GM12865 (cell line): ENCODE measurements at regions not wholly inside any gene's neighbourhood (a gene's known extent, or its start where the extent isn't known, plus 50 kb on each side); places are given as distances from the start of the nearest gene placed in this dataset.
A peak's percentile ranks its signal among the peaks of the same experiment; 100 is the strongest.

Source experiments
- DNase-seq: peaks from one replicate; pipeline ENCODE4 v3.0.0; 2010; ENCODE audit warnings: low read depth
- H3K4me3 ChIP-seq: 2 replicates; pipeline ENCODE4 v1.5.1; 2011; ENCODE audit warnings: mild to moderate bottlenecking, low read depth, low read length, control low read depth
- CTCF ChIP-seq: IDR thresholded peaks from 2 replicates; pipeline ENCODE4 v1.5.1; 2011; ENCODE audit warnings: low read length, control low read depth, low read depth, inconsistent platforms; ENCODE audit not compliant: insufficient read depth; ENCODE audit errors: missing control alignments

- H3K4me3 ChIP-seq: no peak overlapping the region
- no peak for DNase-seq
- no peak for TF ChIP-seq CTCF
Observed at GRCh38 chr1:80656641-80657040, 1144.1 kb upstream of the ADGRL2 start.

- no peak overlapping the region for H3K4me3 ChIP-seq
- peak; percentile 8 for DNase-seq
- peak; percentile 19 for TF ChIP-seq CTCF
Observed at GRCh38 chr1:80656014-80656636, 1144.6 kb upstream of the ADGRL2 start.

- no peak for DNase-seq
- TF ChIP-seq CTCF: no peak
Observed at GRCh38 chr1:80646053-80646452, 1154.7 kb upstream of the ADGRL2 start.

GRCh38 chr1:80645621-80646020, 1155.1 kb upstream of the ADGRL2 start:
- H3K4me3 ChIP-seq: no peak overlapping the region
- no peak for DNase-seq
- no peak for TF ChIP-seq CTCF

More at GRCh38 chr1:80646053-80646452, 1154.7 kb upstream of the ADGRL2 start:
- H3K4me3 ChIP-seq: no peak overlapping the region

- H3K4me3 ChIP-seq: no peak overlapping the region
- DNase-seq: peak; percentile 15
Observed at GRCh38 chr1:80640978-80641377, 1159.8 kb upstream of the ADGRL2 start.

GRCh38 chr1:80639777-80640533, 1160.8 kb upstream of the ADGRL2 start:
- peak; percentile 28 for DNase-seq
- no peak for TF ChIP-seq CTCF
- H3K4me3 ChIP-seq: no peak overlapping the region

More at GRCh38 chr1:80640978-80641377, 1159.8 kb upstream of the ADGRL2 start:
- no peak for TF ChIP-seq CTCF
